ENCODE measurements at regions not wholly inside any gene's neighbourhood (a gene's known extent, or its start where the extent isn't known, plus 50 kb on each side); places are given as distances from the start of the nearest gene placed in this dataset.

DNA sequence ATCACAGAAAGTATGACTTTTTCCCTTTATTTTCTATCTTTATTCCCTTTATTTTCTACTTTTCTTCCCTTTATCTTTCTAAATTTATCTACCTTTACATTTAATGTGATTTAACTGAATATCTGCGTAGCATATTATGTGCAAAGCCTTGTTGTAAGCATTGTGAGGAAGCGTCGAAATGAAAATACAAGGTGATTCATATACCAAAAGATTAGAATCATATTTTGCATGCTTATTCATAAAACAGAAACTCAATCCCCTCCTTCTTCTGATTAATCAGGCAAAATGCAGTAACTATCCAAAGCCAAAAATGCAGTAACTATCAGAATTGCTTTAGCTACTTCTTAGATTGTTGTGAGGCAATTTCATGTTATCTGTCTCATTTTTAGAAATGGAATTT, 393.0 kb downstream of the CDH19 start:
- Histone ChIP-seq H4K5ac (ENCODE audit: insufficient read length, low read depth, low read length) (no peak overlapping the region), H3K9ac (replicated peaks in 1 of 4; ENCODE audit: extremely low read depth in 1 of 4, low read depth in 3 of 4, low read length in 3 of 4) (no peak overlapping the region), H3K23me2 (ENCODE audit: low read depth, low read length) (no peaks in the 10 kb centered on the region), H3K79me2 (ENCODE audit: control insufficient read depth in 1 of 2, insufficient read depth in 2 of 2, low read length in 2 of 2) (no peaks in the 10 kb centered on the region), H3K4me3 (ENCODE audit: extremely low read depth in 1 of 4, insufficient read depth in 2 of 4, low read depth in 3 of 4, low read length in 4 of 4) (no peak overlapping the region), H3K27ac (ENCODE audit: low read depth, low read length) (no peak overlapping the region), H2BK5ac (ENCODE audit: low read depth, low read length) (no peak overlapping the region), H3K4me2 (ENCODE audit: insufficient read depth in 1 of 2, low read depth in 2 of 2, low read length in 2 of 2) (no peak overlapping the region), H3K27me3 (replicated peaks in 1 of 4; ENCODE audit: control insufficient read depth in 3 of 4, extremely low read depth in 1 of 4, insufficient read depth in 3 of 4, low read length in 3 of 4) (no peaks in the 10 kb centered on the region), H2AK5ac (ENCODE audit: low read depth, low read length) (no peak overlapping the region), H4K8ac (ENCODE audit: extremely low read depth, insufficient read depth, low read length) (no peak overlapping the region), H2AFZ (ENCODE audit: low read length) (no peak overlapping the region), H2BK15ac (ENCODE audit: low read length) (no peak overlapping the region), H3K14ac (ENCODE audit: insufficient read length) (no peak overlapping the region), H3K36me3 (ENCODE audit: control insufficient read depth in 2 of 4, insufficient read depth in 4 of 4, low read length in 3 of 4) (no peaks in the 10 kb centered on the region), H4K20me1 (replicated peaks in 1 of 2; ENCODE audit: control insufficient read depth in 1 of 2, insufficient read depth in 2 of 2, low read length in 2 of 2) (no peaks in the 10 kb centered on the region), H2BK120ac (replicated peaks; ENCODE audit: low read depth, low read length) (no peak overlapping the region), H3K23ac (ENCODE audit: insufficient read length) (no peak overlapping the region), H4K91ac (replicated peaks; ENCODE audit: insufficient read length, low read length) (no peak overlapping the region), H3K79me1 (ENCODE audit: low read depth, low read length) (no peaks in the 10 kb centered on the region), H3K9me3 (ENCODE audit: insufficient read depth in 2 of 2, low read depth in 1 of 2, low read length in 1 of 2) (no peaks in the 10 kb centered on the region), H3K18ac (ENCODE audit: extremely low read depth, low read length) (no peak overlapping the region), H3K4ac (replicated peaks; ENCODE audit: insufficient read length, low read depth, low read length) (no peak overlapping the region), H3K4me1 (replicated peaks in 1 of 4; ENCODE audit: control insufficient read depth in 3 of 4, insufficient read depth in 4 of 4, low read length in 3 of 4) (no peaks in the 10 kb centered on the region), H2BK20ac (ENCODE audit: low read length) (no peak overlapping the region), H2BK12ac (ENCODE audit: low read depth, low read length) (no peak overlapping the region), H3K56ac (replicated peaks; ENCODE audit: insufficient read length, low read depth, low read length) (no peak overlapping the region)
- FAIRE-seq (no peak), DNase-seq (ENCODE audit: low read depth in 1 of 2, low spot score in 2 of 2) (no peak)
- TF ChIP-seq RXRA (IDR thresholded peaks at IDR 0.05; ENCODE audit: insufficient read depth, low read depth, low read length) (no peak), SAP30 (IDR thresholded peaks at IDR 0.05; ENCODE audit: insufficient read depth, insufficient replicate concordance, low read length) (no peak), YY1 (IDR thresholded peaks at IDR 0.05; ENCODE audit: low read depth, low read length) (no peak)
- ChIA-PET CTCF (ENCODE audit: partially characterized antibody) (interaction anchor here (0.6 kb wide), 1 partner anchor 156 kb away, joined by 4 read pairs; no protein-coding TSS in a partner anchor), POLR2A (ENCODE audit: partially characterized antibody) (no interaction called here)
- 84% methylated on average over 3 of the region's 3 CpGs; no CpG with 5 or more reads in 1 of the 2 experiments for WGBS, 2 experiments (ENCODE audit: extremely low coverage in 1 of 2, insufficient coverage in 1 of 2, insufficient read length in 1 of 2, insufficient replicate concordance in 2 of 2, low coverage in 1 of 2, low lambda C conversion rate in 2 of 2, missing lambda C conversion rate in 1 of 2)
